GM23248 (cell line): ENCODE measurements at regions not wholly inside any gene's neighbourhood (a gene's known extent, or its start where the extent isn't known, plus 50 kb on each side); places are given as distances from the start of the nearest gene placed in this dataset.

Experiments
- EZH2 ChIP-seq: fragments of 200-600 bp; sonication (generic); IDR thresholded peaks from 2 replicates; pipeline ENCODE4 v1.6.1; 2018; ENCODE audit warnings: antibody characterized with exemption, mild to moderate bottlenecking; ENCODE audit not compliant: insufficient read depth, poor library complexity, severe bottlenecking
- EZH2phosphoT487 ChIP-seq: fragments of 200-600 bp; sonication (generic); IDR thresholded peaks from 2 replicates; pipeline ENCODE4 v1.6.1; 2018; ENCODE audit warnings: antibody characterized with exemption, moderate library complexity, mild to moderate bottlenecking, low read depth; ENCODE audit not compliant: insufficient read depth

- no peak for TF ChIP-seq EZH2
- no peak for TF ChIP-seq EZH2phosphoT487
Observed at GRCh38 chr9:28439688-28440087, 866.4 kb upstream of the C9orf72 start.
